ENCODE measurements at regions not wholly inside any gene's neighbourhood (a gene's known extent, or its start where the extent isn't known, plus 50 kb on each side); places are given as distances from the start of the nearest gene placed in this dataset.

DNA sequence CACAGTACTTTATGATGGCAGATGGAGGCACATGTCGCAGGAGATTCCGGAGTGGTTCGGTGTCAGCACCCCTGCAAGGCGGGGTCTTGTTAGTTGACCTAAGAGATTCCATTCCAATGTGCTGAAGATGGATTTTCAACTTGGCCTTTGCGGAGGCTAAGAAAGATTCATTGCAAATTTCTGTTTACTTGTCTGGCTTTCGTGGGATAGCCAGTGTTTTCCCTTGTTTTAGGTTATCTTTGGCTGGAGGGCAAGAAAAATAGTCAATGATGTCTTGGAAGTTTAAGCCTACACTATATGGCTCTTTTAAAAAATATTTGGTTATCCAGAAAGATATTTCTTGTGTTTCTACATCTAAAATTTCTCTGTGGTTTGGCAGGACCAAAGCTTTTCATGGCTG, 123.6 kb upstream of the PTCH1 start:
- TF ChIP-seq CTCF (conservative IDR thresholded peaks at IDR 0.05) (no peak), ZFX (IDR thresholded peaks at IDR 0.05) (no peak)
- H3K27ac ChIP-seq = no peak overlapping the region

GRCh38 chr9:95635986-95636671, 119.4 kb upstream of the PTCH1 start:
- TF ChIP-seq ZFX (IDR thresholded peaks at IDR 0.05) (no peak), CTCF (conservative IDR thresholded peaks at IDR 0.05) (no peak)

DNA sequence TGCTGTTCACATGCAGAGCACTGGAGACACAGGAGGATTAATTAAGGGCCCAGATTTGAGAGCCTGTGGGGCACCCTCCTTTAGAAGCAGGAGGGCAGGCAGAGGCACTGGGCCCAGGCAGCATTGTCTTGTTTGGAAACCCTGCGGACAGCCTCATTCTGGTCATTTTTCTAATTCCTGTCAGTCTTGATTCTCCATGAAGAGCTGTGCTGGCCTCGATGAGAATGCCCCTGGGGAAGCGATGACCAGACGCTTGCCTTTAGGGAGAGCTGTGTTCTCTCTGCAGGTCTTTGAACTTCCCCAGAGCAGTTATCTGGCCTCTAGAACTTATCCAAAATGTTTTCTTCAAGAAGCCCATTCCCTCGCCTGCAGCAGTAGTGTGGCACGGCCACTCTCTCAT, 117.8 kb upstream of the PTCH1 start:
- H3K27ac ChIP-seq = no peak overlapping the region

More at GRCh38 chr9:95635986-95636671, 119.4 kb upstream of the PTCH1 start:
- H3K27ac ChIP-seq = no peak overlapping the region

GRCh38 chr9:95634114-95634513, 117.3 kb upstream of the PTCH1 start:
- no peak overlapping the region for H3K27ac ChIP-seq
- TF ChIP-seq CTCF (conservative IDR thresholded peaks at IDR 0.05) (no peak), ZFX (IDR thresholded peaks at IDR 0.05) (no peak)

More for the DNA sequence above, 117.8 kb upstream of the PTCH1 start:
- TF ChIP-seq CTCF (conservative IDR thresholded peaks at IDR 0.05) (no peak), ZFX (IDR thresholded peaks at IDR 0.05) (no peak)

- H3K27ac ChIP-seq = no peak overlapping the region
- TF ChIP-seq CTCF (conservative IDR thresholded peaks at IDR 0.05) (no peak), ZFX (IDR thresholded peaks at IDR 0.05) (no peak)
These were observed 112.8 kb upstream of the PTCH1 start for GRCh38 chr9:95629585-95629984.

DNA sequence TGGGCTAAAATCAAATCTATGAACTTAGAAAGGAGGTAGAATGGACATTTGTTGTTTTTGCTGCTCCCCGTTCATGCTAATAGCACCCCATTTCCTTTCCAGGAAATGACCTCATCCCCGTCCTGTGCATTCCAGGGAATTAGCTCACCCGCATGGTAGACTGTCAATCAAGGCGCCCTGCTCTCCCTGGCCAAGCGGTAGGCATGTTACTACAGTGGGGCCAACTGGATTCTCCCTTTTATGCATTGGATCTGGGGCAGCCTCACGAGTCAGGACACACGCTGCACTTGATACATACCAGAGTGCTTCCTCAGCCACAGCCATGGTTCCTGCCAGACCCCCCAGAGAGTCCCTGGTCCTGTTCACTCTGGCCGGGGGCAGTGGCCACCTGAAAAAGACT, 111.0 kb upstream of the PTCH1 start:
- H3K27ac ChIP-seq = no peak overlapping the region
- no peak for TF ChIP-seq CTCF (conservative IDR thresholded peaks at IDR 0.05)
- no peak for TF ChIP-seq ZFX (IDR thresholded peaks at IDR 0.05)

DNA sequence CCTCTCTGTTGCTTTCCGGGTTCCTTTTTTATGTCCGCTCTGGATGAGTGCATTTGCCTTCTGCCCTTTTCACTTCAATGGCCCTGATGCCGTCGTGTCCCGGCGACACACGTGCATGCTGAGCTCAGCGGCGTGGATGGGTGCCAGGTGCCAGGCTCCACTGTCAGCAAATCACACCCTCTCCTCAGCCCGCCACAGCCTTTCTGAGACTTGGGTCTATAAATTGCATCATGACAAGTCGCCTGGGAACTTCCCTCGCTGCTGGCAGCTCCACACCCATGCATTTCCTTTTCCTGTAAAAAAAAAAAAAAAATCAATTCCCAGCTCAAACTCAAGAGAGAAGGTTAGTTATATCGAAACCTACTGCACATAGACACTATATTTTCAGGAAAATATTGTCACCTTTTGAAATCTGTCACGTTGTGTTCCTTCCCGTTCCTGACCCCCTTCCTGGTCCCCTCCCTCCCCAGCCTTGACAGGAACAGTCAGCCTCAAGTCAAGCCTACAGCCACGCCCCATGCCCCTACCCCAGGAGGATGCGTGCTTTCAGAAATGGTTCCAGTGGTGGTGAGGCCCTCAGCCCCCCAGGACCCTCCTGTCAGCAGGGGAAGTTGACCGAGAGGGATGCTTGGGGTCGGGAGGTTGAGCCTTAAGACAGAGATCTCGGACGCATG, 110.3 kb upstream of the PTCH1 start:
- TF ChIP-seq ZFX (IDR thresholded peaks at IDR 0.05) (no peak), CTCF (conservative IDR thresholded peaks at IDR 0.05) (no peak)
- H3K27ac ChIP-seq = no peak overlapping the region

Measured in C4-2B (cell line).